B cell (primary cell): ENCODE measurements at regions not wholly inside any gene's neighbourhood (a gene's known extent, or its start where the extent isn't known, plus 50 kb on each side); places are given as distances from the start of the nearest gene placed in this dataset.

Source experiments
- ATAC-seq: fragments of 200-7000 bp; cut with Tn5 transposase; one replicate; pipeline ENCODE4 v1.10.0; 2021; ENCODE audit warnings: low read depth, mild to moderate bottlenecking, moderate number of reproducible peaks, moderate library complexity
- CTCF ChIA-PET: fragments of 350-600 bp; sonication (Branson Sonifier 250); formaldehyde crosslinking; loops from one replicate; lab custom pipeline; 2021; ENCODE audit warnings: antibody characterized with exemption, inconsistent platforms; lab: Charles Lee
- POLR2A ChIA-PET: fragments of 350-600 bp; sonication (Branson Sonifier 250); formaldehyde crosslinking; loops from one replicate; lab custom pipeline; 2021; ENCODE audit warnings: antibody characterized with exemption; lab: Charles Lee
- DNase-seq: peaks from one replicate; pipeline ENCODE4 v3.0.0; 2013
- H2AFZ ChIP-seq: 2 replicates; pipeline ENCODE4 v1.6.1; 2012; ENCODE audit warnings: mild to moderate bottlenecking, low read depth, low read length; ENCODE audit not compliant: insufficient read depth, poor library complexity, severe bottlenecking
- H3K27ac ChIP-seq, 2 donors: 1 replicate in 1 of 2; 2 replicates in 1 of 2; pipeline ENCODE4 v1.5.1; 2012 to 2013; ENCODE audit warnings: low read length in 2 of 2, mild to moderate bottlenecking in 2 of 2, moderate library complexity in 1 of 2
- H3K27me3 ChIP-seq, 4 experiments: fragments of 200-600 bp in 1 of 4; sonication (generic) in 1 of 4; replicated peaks in 1 of 4; 1 replicate in 2 of 4; 2 replicates in 2 of 4; pipeline versions ENCODE4 v1.6.1 to v1.7.0; 2013 to 2016; ENCODE audit warnings: low read length in 3 of 4, mild to moderate bottlenecking in 2 of 4, mixed read lengths in 1 of 4, moderate library complexity in 1 of 4; ENCODE audit not compliant: insufficient read depth in 4 of 4, control insufficient read depth in 3 of 4; ENCODE audit errors: control extremely low read depth in 1 of 4
- H3K36me3 ChIP-seq, 2 experiments: replicated peaks in 1 of 2; 1 replicate in 1 of 2; 2 replicates in 1 of 2; pipeline versions ENCODE4 v1.6.1 to v1.7.1; 2013; ENCODE audit warnings: low read length in 1 of 2; ENCODE audit not compliant: insufficient read depth in 2 of 2, control insufficient read depth in 1 of 2; ENCODE audit errors: control extremely low read depth in 1 of 2, extremely low read depth in 1 of 2
- H3K4me1 ChIP-seq, 2 donors: fragments of 200-600 bp in 1 of 2; sonication (generic) in 1 of 2; 1 replicate in 1 of 2; 2 replicates in 1 of 2; pipeline versions ENCODE4 v1.5.1 to v1.6.1; 2013 to 2017; ENCODE audit warnings: low read length in 2 of 2; ENCODE audit not compliant: control insufficient read depth in 2 of 2, insufficient read depth in 2 of 2
- H3K4me2 ChIP-seq: replicated peaks from 2 replicates; pipeline ENCODE3; 2012; ENCODE audit warnings: mild to moderate bottlenecking, low read depth, low read length; ENCODE audit not compliant: poor library complexity, severe bottlenecking
- H3K4me3 ChIP-seq, 5 experiments: fragments of 200-600 bp in 1 of 5; sonication (generic) in 1 of 5; 1 replicate in 3 of 5; 2 replicates in 2 of 5; pipeline versions ENCODE4 v1.5.1 to v1.7.0; 2011 to 2016; ENCODE audit warnings: low read length in 4 of 5, mild to moderate bottlenecking in 4 of 5, low read depth in 2 of 5, control low read depth in 1 of 5, moderate library complexity in 1 of 5; ENCODE audit not compliant: insufficient read depth in 1 of 5; ENCODE audit errors: control extremely low read depth in 1 of 5, extremely low read depth in 1 of 5
- H3K79me2 ChIP-seq: fragments of 200-600 bp; sonication (generic); one replicate; pipeline ENCODE4 v1.6.0; 2016; ENCODE audit warnings: low read length; ENCODE audit not compliant: control insufficient read depth, insufficient read depth
- H3K9ac ChIP-seq: fragments of 200-600 bp; sonication (generic); 2 replicates; pipeline ENCODE4 v1.6.1; 2017; ENCODE audit warnings: mild to moderate bottlenecking, low read length, moderate library complexity
- H3K9me3 ChIP-seq, 3 donors: one replicate each; pipeline versions ENCODE4 v1.6.1 to v1.7.1; 2013; ENCODE audit warnings: low read length in 2 of 3; ENCODE audit not compliant: control insufficient read depth in 2 of 3, insufficient read depth in 1 of 3; ENCODE audit errors: control extremely low read depth in 1 of 3
- H4K20me1 ChIP-seq: 2 replicates; pipeline ENCODE4 v1.6.0; 2012; ENCODE audit warnings: mild to moderate bottlenecking, low read length; ENCODE audit not compliant: insufficient read depth, control insufficient read depth, poor library complexity, severe bottlenecking
- H3K27ac Mint-ChIP-seq: one replicate; pipeline ENCODE4 v1.8.0; 2021; ENCODE audit warnings: mixed read lengths
- H3K27me3 Mint-ChIP-seq: one replicate; pipeline ENCODE4 v1.8.0; 2021; ENCODE audit warnings: mixed read lengths
- H3K4me1 Mint-ChIP-seq: one replicate; pipeline ENCODE4 v1.8.0; 2021; ENCODE audit warnings: mixed read lengths
- H3K4me3 Mint-ChIP-seq: one replicate; pipeline ENCODE4 v1.8.0; 2021; ENCODE audit warnings: mixed read lengths
- H3K9me3 Mint-ChIP-seq: one replicate; pipeline ENCODE4 v1.8.0; 2022; ENCODE audit warnings: mixed read lengths; ENCODE audit not compliant: insufficient read depth
- CTCF ChIP-seq: fragments of 200-600 bp; IDR thresholded peaks from one replicate; pipeline ENCODE4 v1.8.0; 2022; ENCODE audit warnings: antibody characterized with exemption, mild to moderate bottlenecking
- EZH2 ChIP-seq: IDR thresholded peaks from 2 replicates; pipeline ENCODE4 v1.6.1; 2012; ENCODE audit warnings: borderline replicate concordance, low read depth, mild to moderate bottlenecking, moderate library complexity, low read length; ENCODE audit not compliant: insufficient read depth, poor library complexity, severe bottlenecking
- WGBS: methylation state at CpG from one replicate; pipeline ENCODE4 v1.1.5; 2013; ENCODE audit warnings: missing lambda C conversion rate; ENCODE audit not compliant: insufficient coverage; 5-methylcytosine and 5-hydroxymethylcytosine counted together
- intact Hi-C: fragments of 100-400 bp; cut with micrococcal nuclease; formaldehyde crosslinking; loops from one replicate; pipeline ENCODE4 v1.10.0; 2022

DNA sequence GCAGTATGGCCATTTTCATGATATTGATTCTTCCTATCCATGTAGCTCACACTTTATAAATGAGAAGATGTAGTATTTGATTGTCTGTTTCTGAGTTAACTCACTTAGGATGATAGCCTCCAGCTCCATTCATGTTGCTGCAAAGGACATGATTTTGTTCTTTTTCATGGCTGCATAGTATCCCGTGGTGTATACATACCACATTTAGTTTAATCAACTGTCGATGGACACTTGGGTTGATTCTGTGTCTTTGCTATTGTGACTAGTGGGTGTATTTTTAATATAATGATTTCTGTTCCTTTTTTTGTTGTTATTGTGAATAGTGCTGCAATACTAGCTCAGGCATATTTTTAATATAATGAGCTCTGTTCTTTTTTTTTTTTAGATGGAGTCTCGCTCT lies 560.3 kb upstream of the ZNF608 start:
- DNase-seq: no peak
- no peaks in the 10 kb centered on the region for H3K4me1 Mint-ChIP-seq
- intact Hi-C loops: no loop called here
- Histone ChIP-seq H3K4me2 (no peak overlapping the region), H2AFZ (no peak overlapping the region), H3K4me3 (no peak overlapping the region), H3K36me3 (no peaks in the 10 kb centered on the region), H3K27ac (no peak overlapping the region), H3K27me3 (no peaks in the 10 kb centered on the region), H3K79me2 (no peaks in the 10 kb centered on the region), H3K9ac (no peak overlapping the region), H3K4me1 (no peaks in the 10 kb centered on the region), H4K20me1 (no peaks in the 10 kb centered on the region), H3K9me3 (peaks cover 0 to 5% (median 0%) of the 10 kb centered on the region in 3 donors)
- no CpG with 5 or more reads among the region's 3 CpGs for WGBS
- no peak overlapping the region for H3K27ac Mint-ChIP-seq
- TF ChIP-seq EZH2 (no peak), CTCF (no peak)
- H3K4me3 Mint-ChIP-seq: no peak overlapping the region
- ATAC-seq: no peak
- peaks cover 5% of the 10 kb centered on the region for H3K9me3 Mint-ChIP-seq
- POLR2A ChIA-PET: no interaction called here
- CTCF ChIA-PET: interaction anchor here (1.4 kb wide), 1 partner anchor 9 kb away, joined by 4 read pairs; no protein-coding TSS in a partner anchor
- H3K27me3 Mint-ChIP-seq: no peaks in the 10 kb centered on the region

- Histone ChIP-seq H3K4me2 (no peak overlapping the region), H3K4me1 (no peaks in the 10 kb centered on the region), H3K27ac (no peak overlapping the region), H3K27me3 (no peaks in the 10 kb centered on the region), H3K79me2 (no peaks in the 10 kb centered on the region), H3K9me3 (peaks cover 0 to 14% (median 5%) of the 10 kb centered on the region in 3 donors), H4K20me1 (no peaks in the 10 kb centered on the region), H3K9ac (no peak overlapping the region), H2AFZ (no peak overlapping the region), H3K4me3 (no peak overlapping the region), H3K36me3 (no peaks in the 10 kb centered on the region)
- DNase-seq: no peak
- H3K9me3 Mint-ChIP-seq: peaks cover 13% of the 10 kb centered on the region
- TF ChIP-seq CTCF: no peak
- no peak for TF ChIP-seq EZH2
- no peak overlapping the region for H3K4me3 Mint-ChIP-seq
- H3K27ac Mint-ChIP-seq: no peak overlapping the region
- POLR2A ChIA-PET: interaction anchor here (0.6 kb wide), 1 partner anchor 10 kb away, joined by 4 read pairs; no protein-coding TSS in a partner anchor
- CTCF ChIA-PET: no interaction called here
- intact Hi-C loops: no loop called here
- no peaks in the 10 kb centered on the region for H3K4me1 Mint-ChIP-seq
- no peaks in the 10 kb centered on the region for H3K27me3 Mint-ChIP-seq
- ATAC-seq: no peak
These were observed 564.3 kb upstream of the ZNF608 start for GRCh38 chr5:125310749-125311148.
